ENCODE measurements at regions not wholly inside any gene's neighbourhood (a gene's known extent, or its start where the extent isn't known, plus 50 kb on each side); places are given as distances from the start of the nearest gene placed in this dataset.

DNA sequence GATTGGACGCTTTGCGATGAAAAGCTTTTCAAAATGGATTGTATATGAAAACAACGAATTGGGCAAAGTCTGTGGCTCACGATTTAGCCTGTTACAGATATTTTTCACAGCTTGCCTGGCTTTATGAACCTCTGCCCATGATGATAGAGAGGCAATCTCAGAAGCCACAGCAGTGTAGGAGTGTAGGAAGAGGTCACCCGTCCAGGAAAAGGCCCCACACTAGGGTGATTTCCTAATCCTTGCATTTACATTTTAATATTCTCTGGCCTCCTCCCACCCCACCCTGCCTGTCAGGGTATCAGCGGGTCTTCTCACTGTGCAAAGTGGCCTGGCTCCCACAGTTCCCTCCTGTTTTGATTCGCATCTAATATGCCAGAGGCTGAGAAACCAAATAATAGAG lies 81.8 kb upstream of the FOXN3 start:
- TF ChIP-seq EP300 (IDR thresholded peaks at IDR 0.05) (no peak), POLR2AphosphoS5 (IDR thresholded peaks at IDR 0.05) (no peak), CTCF (IDR thresholded peaks at IDR 0.05) (no peak)

Data from esophagus muscularis mucosa (tissue), 4 donors.